GM21737 (cell line): ENCODE measurements at regions not wholly inside any gene's neighbourhood (a gene's known extent, or its start where the extent isn't known, plus 50 kb on each side); places are given as distances from the start of the nearest gene placed in this dataset.
"Not testable (repeated sequence)": the region's sequence is repeated elsewhere in the genome, so short reads cannot be mapped to it uniquely, and the experiment has no call there.

ENCODE experiments used
- ATAC-seq: cut with Tn5 transposase; IDR thresholded peaks from one replicate; pipeline ENCODE4 v1.9.1; 2021; ENCODE audit warnings: mild to moderate bottlenecking, moderate library complexity; ENCODE audit not compliant: unreplicated experiment

- not testable (repeated sequence) for ATAC-seq
Observed at GRCh38 chr16:33992513-33993177, 533.2 kb downstream of the TP53TG3F start.

GRCh38 chr16:33994207-33994606 is 534.8 kb downstream of the TP53TG3F start:
- ATAC-seq = not testable (repeated sequence)

GRCh38 chr16:33995821-33996372 is 536.5 kb downstream of the TP53TG3F start:
- ATAC-seq = not testable (repeated sequence)

- not testable (repeated sequence) for ATAC-seq
Observed at GRCh38 chr16:34001184-34001583, 541.8 kb downstream of the TP53TG3F start.

- ATAC-seq = not testable (repeated sequence)
Observed at GRCh38 chr16:34001961-34002360, 542.5 kb downstream of the TP53TG3F start.

- ATAC-seq = not testable (repeated sequence)
Observed at GRCh38 chr16:34014841-34015820, 555.7 kb downstream of the TP53TG3F start.

GRCh38 chr16:34018277-34018676 is 558.9 kb downstream of the TP53TG3F start:
- ATAC-seq = not testable (repeated sequence)

- no peak for ATAC-seq
Observed at GRCh38 chr16:34050787-34051320, 591.4 kb downstream of the TP53TG3F start.

- no peak for ATAC-seq
Observed at GRCh38 chr16:34054137-34054536, 594.7 kb downstream of the TP53TG3F start.

GRCh38 chr16:34054969-34055368 is 595.6 kb downstream of the TP53TG3F start:
- ATAC-seq = no peak

- peak; percentile 60 for ATAC-seq
Observed at GRCh38 chr16:34062620-34063253, 603.3 kb downstream of the TP53TG3F start.

GRCh38 chr16:34063498-34064157 is 604.2 kb downstream of the TP53TG3F start:
- ATAC-seq = not testable (repeated sequence)

GRCh38 chr16:34064602-34065001 is 605.2 kb downstream of the TP53TG3F start:
- ATAC-seq = not testable (repeated sequence)

GRCh38 chr16:34069731-34070130 is 610.3 kb downstream of the TP53TG3F start:
- not testable (repeated sequence) for ATAC-seq

GRCh38 chr16:34078691-34079090 is 619.3 kb downstream of the TP53TG3F start:
- no peak for ATAC-seq

GRCh38 chr16:34085038-34085437 is 625.6 kb downstream of the TP53TG3F start:
- ATAC-seq = not testable (repeated sequence)

- not testable (repeated sequence) for ATAC-seq
Observed at GRCh38 chr16:34095006-34095405, 635.6 kb downstream of the TP53TG3F start.

GRCh38 chr16:34096911-34097310 is 637.5 kb downstream of the TP53TG3F start:
- not testable (repeated sequence) for ATAC-seq

- ATAC-seq = not testable (repeated sequence)
Observed at GRCh38 chr16:34097326-34097725, 637.9 kb downstream of the TP53TG3F start.

- not testable (repeated sequence) for ATAC-seq
Observed at GRCh38 chr16:34098033-34098432, 638.6 kb downstream of the TP53TG3F start.
